Endothelial cell of umbilical vein (primary cell): ENCODE measurements at regions not wholly inside any gene's neighbourhood (a gene's known extent, or its start where the extent isn't known, plus 50 kb on each side); places are given as distances from the start of the nearest gene placed in this dataset.

ENCODE experiments used
- CTCF ChIP-seq, 2 donors: IDR thresholded peaks; 1 replicate in 1 of 2; 2 replicates in 1 of 2; pipeline ENCODE4 v1.5.1; 2011; ENCODE audit warnings: low read length in 2 of 2, mild to moderate bottlenecking in 2 of 2, moderate library complexity in 2 of 2, control low read depth in 1 of 2, inconsistent platforms in 1 of 2, low read depth in 1 of 2; ENCODE audit not compliant: insufficient read depth in 1 of 2; ENCODE audit errors: extremely low read depth in 1 of 2
- EZH2 ChIP-seq: IDR thresholded peaks from 2 replicates; pipeline ENCODE4 v1.6.1; 2012; ENCODE audit warnings: borderline replicate concordance, low read depth, mild to moderate bottlenecking, moderate library complexity, low read length, inconsistent platforms; ENCODE audit not compliant: severe bottlenecking
- FOS ChIP-seq: IDR thresholded peaks from 2 replicates; pipeline ENCODE4 v1.6.1; 2011; ENCODE audit warnings: mild to moderate bottlenecking, low read length, moderate library complexity, borderline replicate concordance; ENCODE audit not compliant: insufficient read depth
- GATA2 ChIP-seq: IDR thresholded peaks from 2 replicates; pipeline ENCODE4 v1.7.0; 2011; ENCODE audit warnings: low read depth, mild to moderate bottlenecking, moderate library complexity, mixed read lengths, low read length; ENCODE audit not compliant: insufficient read length, insufficient read depth
- JUN ChIP-seq: IDR thresholded peaks from 2 replicates; pipeline ENCODE4 v1.6.1; 2011; ENCODE audit warnings: borderline replicate concordance, low read depth; ENCODE audit not compliant: insufficient read length, insufficient read depth
- MYC ChIP-seq: IDR thresholded peaks from one replicate; pipeline ENCODE4 v1.6.1; 2011; ENCODE audit warnings: mild to moderate bottlenecking, low read depth, low read length
- POLR2A ChIP-seq: IDR thresholded peaks from 2 replicates; pipeline ENCODE4 v1.6.1; 2012; ENCODE audit warnings: low read depth, mild to moderate bottlenecking, control low read depth, low read length
- POLR2AphosphoS5 ChIP-seq: IDR thresholded peaks from 2 replicates; pipeline ENCODE4 v1.6.1; 2012; ENCODE audit warnings: low read depth, mild to moderate bottlenecking, control low read depth, low read length, moderate library complexity; ENCODE audit not compliant: insufficient read depth
- TF ChIP-seq, protein P1 (sequence below): IDR thresholded peaks from 2 replicates; pipeline ENCODE4 v1.6.1; 2011; ENCODE audit not compliant: insufficient read depth, insufficient read length

- no peak for TF ChIP-seq CTCF (IDR thresholded peaks at IDR 0.05; ENCODE audit: extremely low read depth in 1 of 2, insufficient read depth in 1 of 2, low read depth in 1 of 2, low read length in 2 of 2)
- no peak for TF ChIP-seq MYC
- no peak for TF ChIP-seq POLR2A
- no peak for TF ChIP-seq EZH2
- no peak for TF ChIP-seq POLR2AphosphoS5
- TF ChIP-seq, protein P1, sequence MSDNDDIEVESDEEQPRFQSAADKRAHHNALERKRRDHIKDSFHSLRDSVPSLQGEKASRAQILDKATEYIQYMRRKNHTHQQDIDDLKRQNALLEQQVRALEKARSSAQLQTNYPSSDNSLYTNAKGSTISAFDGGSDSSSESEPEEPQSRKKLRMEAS, result no peak
- TF ChIP-seq FOS, result no peak
- no peak for TF ChIP-seq GATA2
- no peak for TF ChIP-seq JUN
Measured at GRCh38 chr4:3819210-3819919, 53.2 kb downstream of the ADRA2C start.
